ENCODE measurements at regions not wholly inside any gene's neighbourhood (a gene's known extent, or its start where the extent isn't known, plus 50 kb on each side); places are given as distances from the start of the nearest gene placed in this dataset.

DNA sequence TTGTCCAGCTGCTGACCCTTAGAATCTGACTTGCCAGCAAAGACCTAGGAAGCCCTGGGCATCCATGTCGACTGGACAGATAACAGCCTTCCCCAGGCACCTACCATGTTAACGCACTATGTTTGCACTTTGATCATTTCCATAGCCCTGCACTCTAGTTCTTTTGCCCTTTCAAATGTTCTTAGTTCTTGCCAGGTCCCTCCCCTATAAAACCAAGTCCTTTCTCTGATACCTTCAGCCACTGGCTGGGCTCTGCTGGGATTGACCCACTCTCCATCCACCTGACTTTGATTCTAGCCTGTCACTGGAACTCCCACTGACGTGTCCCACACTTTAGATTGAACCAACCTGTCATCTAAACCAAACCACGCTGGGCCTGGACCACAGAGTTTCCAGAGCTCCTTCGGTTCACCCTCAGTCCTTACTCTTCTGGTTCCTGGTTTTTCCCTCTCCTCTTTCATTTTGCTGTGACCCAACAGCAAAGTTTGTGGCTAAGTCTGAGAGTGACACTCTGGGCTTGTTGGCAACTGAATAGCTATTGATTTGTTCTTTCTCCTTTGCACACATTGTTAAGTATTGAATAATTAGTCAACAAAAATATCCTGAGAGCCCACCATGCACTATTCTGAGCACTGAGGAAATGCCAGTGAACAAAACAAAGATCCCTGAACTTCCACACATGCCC, 51.8 kb upstream of the STK38L start:
- H3K36me3 ChIP-seq (ENCODE audit: control insufficient read depth in 5 of 5, insufficient read depth in 5 of 5, low read length in 5 of 5), result no peaks in the 10 kb centered on the region
- no peak overlapping the region for H3K9ac ChIP-seq (ENCODE audit: low read length in 5 of 5)
- H3K4me1 ChIP-seq (ENCODE audit: control insufficient read depth in 5 of 5, insufficient read depth in 5 of 5, low read length in 5 of 5), result peaks cover 5 to 34% (median 24%) of the 10 kb centered on the region in 5 donors
- no peak overlapping the region for H3K27ac ChIP-seq (ENCODE audit: low read depth, low read length)
- H3K9me3 ChIP-seq (ENCODE audit: control insufficient read depth in 5 of 5, low read length in 5 of 5), result no peaks in the 10 kb centered on the region
- H3K4me3 ChIP-seq (ENCODE audit: low read depth in 1 of 5, low read length in 5 of 5), result no peak overlapping the region
- no peaks in the 10 kb centered on the region for H3K27me3 ChIP-seq (ENCODE audit: control insufficient read depth in 5 of 5, insufficient read depth in 4 of 5, low read length in 5 of 5)

GRCh38 chr12:27193106-27193505, 51.0 kb upstream of the STK38L start:
- Histone ChIP-seq H3K27me3 (ENCODE audit: control insufficient read depth in 5 of 5, insufficient read depth in 4 of 5, low read length in 5 of 5) (no peaks in the 10 kb centered on the region), H3K36me3 (ENCODE audit: control insufficient read depth in 5 of 5, insufficient read depth in 5 of 5, low read length in 5 of 5) (no peaks in the 10 kb centered on the region), H3K27ac (ENCODE audit: low read depth, low read length) (no peak overlapping the region), H3K9ac (ENCODE audit: low read length in 5 of 5) (peak overlapping the region in 1 of 5 donors; percentile 17), H3K4me1 (ENCODE audit: control insufficient read depth in 5 of 5, insufficient read depth in 5 of 5, low read length in 5 of 5) (peaks cover 5 to 32% (median 24%) of the 10 kb centered on the region in 5 donors), H3K9me3 (ENCODE audit: control insufficient read depth in 5 of 5, low read length in 5 of 5) (no peaks in the 10 kb centered on the region), H3K4me3 (ENCODE audit: low read depth in 1 of 5, low read length in 5 of 5) (no peak overlapping the region)

DNA sequence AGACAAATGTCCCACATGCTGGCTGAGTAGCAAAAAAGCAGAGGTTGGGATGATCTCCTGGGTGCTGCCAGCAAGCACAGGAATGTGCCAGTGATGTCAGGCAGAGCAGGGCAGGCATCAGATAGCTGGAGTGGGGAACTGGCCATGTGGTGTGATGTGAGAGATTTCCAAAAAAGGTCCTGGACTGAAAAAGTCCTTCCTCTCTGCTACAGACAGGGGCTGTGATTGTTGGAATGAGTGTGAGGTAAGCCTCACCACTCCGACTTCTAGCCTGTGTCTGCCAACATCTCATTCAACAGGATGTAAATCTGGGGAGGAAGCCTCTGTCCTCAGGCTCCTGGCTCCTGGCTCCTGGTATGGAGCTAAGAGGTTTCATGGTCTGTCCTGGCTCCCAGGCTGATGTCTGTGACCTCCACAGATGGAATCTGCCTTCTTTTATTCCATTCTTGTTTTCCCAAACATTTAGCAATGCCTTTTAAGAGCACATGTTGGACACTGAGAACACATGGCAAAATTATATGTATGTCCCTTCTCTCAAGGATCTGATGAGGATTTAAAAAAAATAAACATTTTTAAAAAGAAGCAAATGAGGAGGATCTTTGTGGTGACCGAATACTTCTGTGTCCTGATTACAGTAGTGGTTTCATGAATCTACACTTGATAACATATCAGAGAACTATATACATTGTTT, 50.1 kb upstream of the STK38L start:
- Histone ChIP-seq H3K4me1 (ENCODE audit: control insufficient read depth in 5 of 5, insufficient read depth in 5 of 5, low read length in 5 of 5) (peaks cover 5 to 32% (median 24%) of the 10 kb centered on the region in 5 donors), H3K9me3 (ENCODE audit: control insufficient read depth in 5 of 5, low read length in 5 of 5) (no peaks in the 10 kb centered on the region), H3K36me3 (ENCODE audit: control insufficient read depth in 5 of 5, insufficient read depth in 5 of 5, low read length in 5 of 5) (no peaks in the 10 kb centered on the region), H3K9ac (ENCODE audit: low read length in 5 of 5) (peak overlapping the region in 1 of 5 donors; percentile 17), H3K27ac (ENCODE audit: low read depth, low read length) (no peak overlapping the region), H3K27me3 (ENCODE audit: control insufficient read depth in 5 of 5, insufficient read depth in 4 of 5, low read length in 5 of 5) (no peaks in the 10 kb centered on the region), H3K4me3 (ENCODE audit: low read depth in 1 of 5, low read length in 5 of 5) (no peak overlapping the region)

All from subcutaneous abdominal adipose tissue (tissue), 5 donors.